ENCODE measurements at regions not wholly inside any gene's neighbourhood (a gene's known extent, or its start where the extent isn't known, plus 50 kb on each side); places are given as distances from the start of the nearest gene placed in this dataset.

GRCh38 chrX:94041881-94042280 is 367.9 kb downstream of the FAM133A start:
- no peaks in the 10 kb centered on the region for H3K79me2 ChIP-seq (replicated peaks; ENCODE audit: insufficient read depth)
- H3K4me1 ChIP-seq (ENCODE audit: insufficient read depth): peaks cover 12% of the 10 kb centered on the region; the same call in 1 of the 2 replicates
- no peak overlapping the region for H3K4me2 ChIP-seq
- no peaks in the 10 kb centered on the region for H4K20me1 ChIP-seq (replicated peaks; ENCODE audit: insufficient read depth)
- H3K4me3 ChIP-seq: no peak overlapping the region
- H3K27ac ChIP-seq (ENCODE audit: low read depth): no peak overlapping the region
- no peak for DNase-seq (ENCODE audit: low spot score)
- H3K27me3 ChIP-seq (ENCODE audit: insufficient read depth): no peaks in the 10 kb centered on the region
- Mint-ChIP-seq H3K4me3 (no peak overlapping the region), H3K36me3 (ENCODE audit: low read depth) (peaks cover 34% of the 10 kb centered on the region), H3K9me3 (peaks cover 29% of the 10 kb centered on the region), H3K4me1 (peaks cover 7% of the 10 kb centered on the region; the same call in 2 of the 3 replicates), H3K27ac (no peak overlapping the region), H3K27me3 (ENCODE audit: insufficient read depth, low read depth, poor library complexity) (no peaks in the 10 kb centered on the region)
- no peaks in the 10 kb centered on the region for H3K9me2 ChIP-seq (ENCODE audit: insufficient read depth)
- ATAC-seq: no peak
- H3K36me3 ChIP-seq (ENCODE audit: insufficient read depth): no peaks in the 10 kb centered on the region
- no peak for TF ChIP-seq ETS1 (IDR thresholded peaks at IDR 0.05)
- no peak for TF ChIP-seq POLR2AphosphoS5 (IDR thresholded peaks at IDR 0.05; ENCODE audit: low read depth)
- no peak for TF ChIP-seq CTCF (conservative IDR thresholded peaks at IDR 0.05; ENCODE audit: low read depth in 2 of 2)
- no peak for TF ChIP-seq ZNF331 (CRISPR knock-in tag; IDR thresholded peaks at IDR 0.05; ENCODE audit: low read depth)
- TF ChIP-seq CREB1 (CRISPR knock-in tag; IDR thresholded peaks at IDR 0.05; ENCODE audit: low read depth): no peak
- no peak for TF ChIP-seq EZH2phosphoT487 (IDR thresholded peaks at IDR 0.05; ENCODE audit: unreplicated experiment)
- TF ChIP-seq JUNB (IDR thresholded peaks at IDR 0.05; ENCODE audit: unreplicated experiment): no peak
- no peak for TF ChIP-seq STAT1 (IDR thresholded peaks at IDR 0.05; ENCODE audit: unreplicated experiment)
- H2AFZ ChIP-seq: no peak overlapping the region
- H3F3A ChIP-seq (replicated peaks; ENCODE audit: low read depth): no peaks in the 10 kb centered on the region

- Mint-ChIP-seq H3K4me3 (no peak overlapping the region), H3K27ac (no peak overlapping the region), H3K36me3 (ENCODE audit: low read depth) (peaks cover 23% of the 10 kb centered on the region), H3K4me1 (peaks cover 21% of the 10 kb centered on the region), H3K9me3 (peaks cover 22% of the 10 kb centered on the region), H3K27me3 (ENCODE audit: insufficient read depth, low read depth, poor library complexity) (no peaks in the 10 kb centered on the region)
- DNase-seq (ENCODE audit: low spot score) (no peak), ATAC-seq (no peak)
- H3K4me3 ChIP-seq: no peak overlapping the region
- no peak overlapping the region for H3K4me2 ChIP-seq
- H3F3A ChIP-seq (replicated peaks; ENCODE audit: low read depth): no peaks in the 10 kb centered on the region
- H3K27ac ChIP-seq (ENCODE audit: low read depth): no peak overlapping the region
- H3K36me3 ChIP-seq (ENCODE audit: insufficient read depth): no peaks in the 10 kb centered on the region
- no peaks in the 10 kb centered on the region for H3K9me2 ChIP-seq (ENCODE audit: insufficient read depth)
- H3K4me1 ChIP-seq (ENCODE audit: insufficient read depth): peaks cover 28% of the 10 kb centered on the region
- H3K27me3 ChIP-seq (ENCODE audit: insufficient read depth): no peaks in the 10 kb centered on the region
- no peak overlapping the region for H2AFZ ChIP-seq
- no peaks in the 10 kb centered on the region for H3K79me2 ChIP-seq (replicated peaks; ENCODE audit: insufficient read depth)
- H4K20me1 ChIP-seq (replicated peaks; ENCODE audit: insufficient read depth): no peaks in the 10 kb centered on the region
- no peak for TF ChIP-seq JUNB (IDR thresholded peaks at IDR 0.05; ENCODE audit: unreplicated experiment)
- no peak for TF ChIP-seq EZH2phosphoT487 (IDR thresholded peaks at IDR 0.05; ENCODE audit: unreplicated experiment)
- TF ChIP-seq NANOG (IDR thresholded peaks at IDR 0.05; ENCODE audit: borderline replicate concordance): no peak
- TF ChIP-seq STAT1 (IDR thresholded peaks at IDR 0.05; ENCODE audit: unreplicated experiment): no peak
- TF ChIP-seq ZNF331 (CRISPR knock-in tag; IDR thresholded peaks at IDR 0.05; ENCODE audit: low read depth): no peak
- no peak for TF ChIP-seq ZNF114 (CRISPR knock-in tag; IDR thresholded peaks at IDR 0.05)
- no peak for TF ChIP-seq EZH2 (IDR thresholded peaks at IDR 0.05; ENCODE audit: low read depth, unreplicated experiment)
- no peak for TF ChIP-seq ZNF462 (CRISPR knock-in tag; IDR thresholded peaks at IDR 0.05)
- no peak for TF ChIP-seq CREB1 (CRISPR knock-in tag; IDR thresholded peaks at IDR 0.05; ENCODE audit: low read depth)
- no peak for TF ChIP-seq POLR2AphosphoS5 (IDR thresholded peaks at IDR 0.05; ENCODE audit: low read depth)
Observed at GRCh38 chrX:94045724-94046123, 371.7 kb downstream of the FAM133A start.

Measured in GM23338 (cell line).